ENCODE measurements at regions not wholly inside any gene's neighbourhood (a gene's known extent, or its start where the extent isn't known, plus 50 kb on each side); places are given as distances from the start of the nearest gene placed in this dataset.

DNA sequence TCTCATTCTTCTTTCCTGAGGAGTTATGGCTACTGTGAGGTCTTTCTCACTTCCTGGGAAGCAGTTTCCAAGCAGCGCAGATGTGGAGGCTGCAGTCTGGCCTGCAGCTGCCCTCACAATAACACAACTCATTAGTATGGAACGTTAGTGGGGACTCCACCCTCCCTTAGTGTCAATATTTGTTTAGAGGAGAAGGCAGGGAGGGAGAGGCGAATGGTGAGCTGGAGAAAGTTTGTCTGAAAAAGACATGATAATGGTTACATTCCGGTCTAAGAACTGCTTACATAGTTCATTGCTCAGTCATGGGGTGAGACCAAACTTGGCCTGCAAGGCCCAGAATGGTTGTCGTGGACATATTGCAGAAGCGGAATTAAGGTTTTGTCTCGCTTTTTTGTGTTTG lies 170.2 kb downstream of the HS3ST3B1 start (continued):
- TF ChIP-seq, protein P1, sequence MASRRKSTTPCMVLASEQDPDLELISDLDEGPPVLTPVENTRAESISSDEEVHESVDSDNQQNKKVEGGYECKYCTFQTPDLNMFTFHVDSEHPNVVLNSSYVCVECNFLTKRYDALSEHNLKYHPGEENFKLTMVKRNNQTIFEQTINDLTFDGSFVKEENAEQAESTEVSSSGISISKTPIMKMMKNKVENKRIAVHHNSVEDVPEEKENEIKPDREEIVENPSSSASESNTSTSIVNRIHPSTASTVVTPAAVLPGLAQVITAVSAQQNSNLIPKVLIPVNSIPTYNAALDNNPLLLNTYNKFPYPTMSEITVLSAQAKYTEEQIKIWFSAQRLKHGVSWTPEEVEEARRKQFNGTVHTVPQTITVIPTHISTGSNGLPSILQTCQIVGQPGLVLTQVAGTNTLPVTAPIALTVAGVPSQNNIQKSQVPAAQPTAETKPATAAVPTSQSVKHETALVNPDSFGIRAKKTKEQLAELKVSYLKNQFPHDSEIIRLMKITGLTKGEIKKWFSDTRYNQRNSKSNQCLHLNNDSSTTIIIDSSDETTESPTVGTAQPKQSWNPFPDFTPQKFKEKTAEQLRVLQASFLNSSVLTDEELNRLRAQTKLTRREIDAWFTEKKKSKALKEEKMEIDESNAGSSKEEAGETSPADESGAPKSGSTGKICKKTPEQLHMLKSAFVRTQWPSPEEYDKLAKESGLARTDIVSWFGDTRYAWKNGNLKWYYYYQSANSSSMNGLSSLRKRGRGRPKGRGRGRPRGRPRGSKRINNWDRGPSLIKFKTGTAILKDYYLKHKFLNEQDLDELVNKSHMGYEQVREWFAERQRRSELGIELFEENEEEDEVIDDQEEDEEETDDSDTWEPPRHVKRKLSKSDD (CRISPR knock-in tag; IDR thresholded peaks at IDR 0.05; ENCODE audit: low read depth) = no peak
- TF ChIP-seq MTF2 (CRISPR knock-in tag; IDR thresholded peaks at IDR 0.05; ENCODE audit: borderline replicate concordance) (no peak), SMAD1 (CRISPR knock-in tag; IDR thresholded peaks at IDR 0.05; ENCODE audit: borderline replicate concordance, low read depth) (no peak), ZNF329 (CRISPR knock-in tag; IDR thresholded peaks at IDR 0.05; ENCODE audit: low read depth) (no peak), ZNF816 (CRISPR knock-in tag; IDR thresholded peaks at IDR 0.05; ENCODE audit: borderline replicate concordance) (no peak), HIVEP1 (CRISPR knock-in tag; IDR thresholded peaks at IDR 0.05) (no peak), ZFY (CRISPR knock-in tag; IDR thresholded peaks at IDR 0.05) (no peak), KLF15 (CRISPR knock-in tag; IDR thresholded peaks at IDR 0.05; ENCODE audit: borderline replicate concordance) (no peak), RBAK (CRISPR knock-in tag; IDR thresholded peaks at IDR 0.05) (no peak), CBX2 (IDR thresholded peaks at IDR 0.05; ENCODE audit: low read depth, low read length) (no peak), CBX2 (CRISPR knock-in tag; IDR thresholded peaks at IDR 0.05; ENCODE audit: low read depth) (no peak), NFRKB (IDR thresholded peaks at IDR 0.05) (no peak), RCOR2 (CRISPR knock-in tag; IDR thresholded peaks at IDR 0.05) (peak; percentile 78), SRSF4 (IDR thresholded peaks at IDR 0.05; ENCODE audit: low read depth, low read length, poor library complexity, severe bottlenecking) (no peak), U2AF2 (IDR thresholded peaks at IDR 0.05; ENCODE audit: low read depth, low read length) (no peak)
- TF ChIP-seq, protein P2, sequence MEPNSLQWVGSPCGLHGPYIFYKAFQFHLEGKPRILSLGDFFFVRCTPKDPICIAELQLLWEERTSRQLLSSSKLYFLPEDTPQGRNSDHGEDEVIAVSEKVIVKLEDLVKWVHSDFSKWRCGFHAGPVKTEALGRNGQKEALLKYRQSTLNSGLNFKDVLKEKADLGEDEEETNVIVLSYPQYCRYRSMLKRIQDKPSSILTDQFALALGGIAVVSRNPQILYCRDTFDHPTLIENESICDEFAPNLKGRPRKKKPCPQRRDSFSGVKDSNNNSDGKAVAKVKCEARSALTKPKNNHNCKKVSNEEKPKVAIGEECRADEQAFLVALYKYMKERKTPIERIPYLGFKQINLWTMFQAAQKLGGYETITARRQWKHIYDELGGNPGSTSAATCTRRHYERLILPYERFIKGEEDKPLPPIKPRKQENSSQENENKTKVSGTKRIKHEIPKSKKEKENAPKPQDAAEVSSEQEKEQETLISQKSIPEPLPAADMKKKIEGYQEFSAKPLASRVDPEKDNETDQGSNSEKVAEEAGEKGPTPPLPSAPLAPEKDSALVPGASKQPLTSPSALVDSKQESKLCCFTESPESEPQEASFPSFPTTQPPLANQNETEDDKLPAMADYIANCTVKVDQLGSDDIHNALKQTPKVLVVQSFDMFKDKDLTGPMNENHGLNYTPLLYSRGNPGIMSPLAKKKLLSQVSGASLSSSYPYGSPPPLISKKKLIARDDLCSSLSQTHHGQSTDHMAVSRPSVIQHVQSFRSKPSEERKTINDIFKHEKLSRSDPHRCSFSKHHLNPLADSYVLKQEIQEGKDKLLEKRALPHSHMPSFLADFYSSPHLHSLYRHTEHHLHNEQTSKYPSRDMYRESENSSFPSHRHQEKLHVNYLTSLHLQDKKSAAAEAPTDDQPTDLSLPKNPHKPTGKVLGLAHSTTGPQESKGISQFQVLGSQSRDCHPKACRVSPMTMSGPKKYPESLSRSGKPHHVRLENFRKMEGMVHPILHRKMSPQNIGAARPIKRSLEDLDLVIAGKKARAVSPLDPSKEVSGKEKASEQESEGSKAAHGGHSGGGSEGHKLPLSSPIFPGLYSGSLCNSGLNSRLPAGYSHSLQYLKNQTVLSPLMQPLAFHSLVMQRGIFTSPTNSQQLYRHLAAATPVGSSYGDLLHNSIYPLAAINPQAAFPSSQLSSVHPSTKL (CRISPR knock-in tag; IDR thresholded peaks at IDR 0.05) = peak; percentile 89
- TF ChIP-seq, protein P3, sequence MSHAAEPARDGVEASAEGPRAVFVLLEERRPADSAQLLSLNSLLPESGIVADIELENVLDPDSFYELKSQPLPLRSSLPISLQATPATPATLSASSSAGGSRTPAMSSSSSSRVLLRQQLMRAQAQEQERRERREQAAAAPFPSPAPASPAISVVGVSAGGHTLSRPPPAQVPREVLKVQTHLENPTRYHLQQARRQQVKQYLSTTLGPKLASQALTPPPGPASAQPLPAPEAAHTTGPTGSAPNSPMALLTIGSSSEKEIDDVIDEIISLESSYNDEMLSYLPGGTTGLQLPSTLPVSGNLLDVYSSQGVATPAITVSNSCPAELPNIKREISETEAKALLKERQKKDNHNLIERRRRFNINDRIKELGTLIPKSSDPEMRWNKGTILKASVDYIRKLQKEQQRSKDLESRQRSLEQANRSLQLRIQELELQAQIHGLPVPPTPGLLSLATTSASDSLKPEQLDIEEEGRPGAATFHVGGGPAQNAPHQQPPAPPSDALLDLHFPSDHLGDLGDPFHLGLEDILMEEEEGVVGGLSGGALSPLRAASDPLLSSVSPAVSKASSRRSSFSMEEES (CRISPR knock-in tag; IDR thresholded peaks at IDR 0.05) = peak; percentile 34; the same call in 1 of the 2 replicates
- TF ChIP-seq, protein P4, sequence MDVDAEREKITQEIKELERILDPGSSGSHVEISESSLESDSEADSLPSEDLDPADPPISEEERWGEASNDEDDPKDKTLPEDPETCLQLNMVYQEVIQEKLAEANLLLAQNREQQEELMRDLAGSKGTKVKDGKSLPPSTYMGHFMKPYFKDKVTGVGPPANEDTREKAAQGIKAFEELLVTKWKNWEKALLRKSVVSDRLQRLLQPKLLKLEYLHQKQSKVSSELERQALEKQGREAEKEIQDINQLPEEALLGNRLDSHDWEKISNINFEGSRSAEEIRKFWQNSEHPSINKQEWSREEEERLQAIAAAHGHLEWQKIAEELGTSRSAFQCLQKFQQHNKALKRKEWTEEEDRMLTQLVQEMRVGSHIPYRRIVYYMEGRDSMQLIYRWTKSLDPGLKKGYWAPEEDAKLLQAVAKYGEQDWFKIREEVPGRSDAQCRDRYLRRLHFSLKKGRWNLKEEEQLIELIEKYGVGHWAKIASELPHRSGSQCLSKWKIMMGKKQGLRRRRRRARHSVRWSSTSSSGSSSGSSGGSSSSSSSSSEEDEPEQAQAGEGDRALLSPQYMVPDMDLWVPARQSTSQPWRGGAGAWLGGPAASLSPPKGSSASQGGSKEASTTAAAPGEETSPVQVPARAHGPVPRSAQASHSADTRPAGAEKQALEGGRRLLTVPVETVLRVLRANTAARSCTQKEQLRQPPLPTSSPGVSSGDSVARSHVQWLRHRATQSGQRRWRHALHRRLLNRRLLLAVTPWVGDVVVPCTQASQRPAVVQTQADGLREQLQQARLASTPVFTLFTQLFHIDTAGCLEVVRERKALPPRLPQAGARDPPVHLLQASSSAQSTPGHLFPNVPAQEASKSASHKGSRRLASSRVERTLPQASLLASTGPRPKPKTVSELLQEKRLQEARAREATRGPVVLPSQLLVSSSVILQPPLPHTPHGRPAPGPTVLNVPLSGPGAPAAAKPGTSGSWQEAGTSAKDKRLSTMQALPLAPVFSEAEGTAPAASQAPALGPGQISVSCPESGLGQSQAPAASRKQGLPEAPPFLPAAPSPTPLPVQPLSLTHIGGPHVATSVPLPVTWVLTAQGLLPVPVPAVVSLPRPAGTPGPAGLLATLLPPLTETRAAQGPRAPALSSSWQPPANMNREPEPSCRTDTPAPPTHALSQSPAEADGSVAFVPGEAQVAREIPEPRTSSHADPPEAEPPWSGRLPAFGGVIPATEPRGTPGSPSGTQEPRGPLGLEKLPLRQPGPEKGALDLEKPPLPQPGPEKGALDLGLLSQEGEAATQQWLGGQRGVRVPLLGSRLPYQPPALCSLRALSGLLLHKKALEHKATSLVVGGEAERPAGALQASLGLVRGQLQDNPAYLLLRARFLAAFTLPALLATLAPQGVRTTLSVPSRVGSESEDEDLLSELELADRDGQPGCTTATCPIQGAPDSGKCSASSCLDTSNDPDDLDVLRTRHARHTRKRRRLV (CRISPR knock-in tag; IDR thresholded peaks at IDR 0.05) = no peak

Measured in HepG2 (cell line).